ENCODE measurements at regions not wholly inside any gene's neighbourhood (a gene's known extent, or its start where the extent isn't known, plus 50 kb on each side); places are given as distances from the start of the nearest gene placed in this dataset.

- no peaks in the 10 kb centered on the region for H3K9me3 ChIP-seq (ENCODE audit: control insufficient read depth in 4 of 4, low read length in 3 of 4)
- H3K27me3 ChIP-seq (ENCODE audit: control insufficient read depth in 4 of 4, insufficient read depth in 4 of 4, low read length in 3 of 4) = peaks cover 0 to 3% (median 0%) of the 10 kb centered on the region in 4 donors
- no peak for TF ChIP-seq CTCF (IDR thresholded peaks at IDR 0.05; ENCODE audit: low read depth, low read length, missing input control)
- TF ChIP-seq MAX (IDR thresholded peaks at IDR 0.05) = no peak
- no peak for TF ChIP-seq RAD21 (IDR thresholded peaks at IDR 0.05)
- TF ChIP-seq FOXA1 (IDR thresholded peaks at IDR 0.05) = no peak
- no peak for TF ChIP-seq FOXA2 (IDR thresholded peaks at IDR 0.05)
- no peak for TF ChIP-seq RXRA (IDR thresholded peaks at IDR 0.05)
- TF ChIP-seq ATF3 (IDR thresholded peaks at IDR 0.05) = no peak
- TF ChIP-seq REST (IDR thresholded peaks at IDR 0.05) = no peak
- TF ChIP-seq GABPA (IDR thresholded peaks at IDR 0.05 in 1 of 2, conservative IDR thresholded peaks at IDR 0.05 in 1 of 2) = no peak
- no peak for TF ChIP-seq ZBTB33 (IDR thresholded peaks at IDR 0.05)
- no peak overlapping the region for H3K4me3 ChIP-seq (ENCODE audit: low read depth in 1 of 3, low read length in 3 of 3)
- 69% methylated on average over 11 of the region's 11 CpGs for WGBS
- no peaks in the 10 kb centered on the region for H3K4me1 ChIP-seq (ENCODE audit: control insufficient read depth in 4 of 4, insufficient read depth in 4 of 4, low read length in 3 of 4)
- no peak overlapping the region for H3K9ac ChIP-seq (ENCODE audit: low read depth in 1 of 2, low read length in 2 of 2)
- H3K36me3 ChIP-seq (ENCODE audit: control insufficient read depth in 4 of 4, insufficient read depth in 3 of 4, low read depth in 1 of 4, low read length in 3 of 4) = no peaks in the 10 kb centered on the region
- no peak for DNase-seq (ENCODE audit: low spot score)
- no peak overlapping the region for H3K27ac ChIP-seq (ENCODE audit: low read depth in 1 of 2, low read length in 2 of 2)
Measured at GRCh38 chr18:73840319-73840945, 307.2 kb downstream of the FBXO15 start.

GRCh38 chr18:73839441-73839840 is 308.2 kb downstream of the FBXO15 start:
- WGBS = 58% methylated on average over 4 of the region's 4 CpGs
- Histone ChIP-seq H3K36me3 (ENCODE audit: control insufficient read depth in 4 of 4, insufficient read depth in 3 of 4, low read depth in 1 of 4, low read length in 3 of 4) (no peaks in the 10 kb centered on the region), H3K4me1 (ENCODE audit: control insufficient read depth in 4 of 4, insufficient read depth in 4 of 4, low read length in 3 of 4) (no peaks in the 10 kb centered on the region), H3K27ac (ENCODE audit: low read depth in 1 of 2, low read length in 2 of 2) (no peak overlapping the region), H3K4me3 (ENCODE audit: low read depth in 1 of 3, low read length in 3 of 3) (no peak overlapping the region), H3K9ac (ENCODE audit: low read depth in 1 of 2, low read length in 2 of 2) (no peak overlapping the region), H3K27me3 (ENCODE audit: control insufficient read depth in 4 of 4, insufficient read depth in 4 of 4, low read length in 3 of 4) (peaks cover 0 to 3% (median 0%) of the 10 kb centered on the region in 4 donors), H3K9me3 (ENCODE audit: control insufficient read depth in 4 of 4, low read length in 3 of 4) (no peaks in the 10 kb centered on the region)
- DNase-seq (ENCODE audit: low spot score) = no peak
- TF ChIP-seq ATF3 (IDR thresholded peaks at IDR 0.05) (no peak), EGR1 (IDR thresholded peaks at IDR 0.05; ENCODE audit: low read depth in 2 of 2) (no peak), YY1 (IDR thresholded peaks at IDR 0.05) (no peak), GABPA (IDR thresholded peaks at IDR 0.05 in 1 of 2, conservative IDR thresholded peaks at IDR 0.05 in 1 of 2) (no peak), MAX (IDR thresholded peaks at IDR 0.05) (no peak), SP1 (IDR thresholded peaks at IDR 0.05) (no peak), RAD21 (IDR thresholded peaks at IDR 0.05) (no peak), TAF1 (conservative IDR thresholded peaks at IDR 0.05) (no peak), RXRA (IDR thresholded peaks at IDR 0.05) (no peak), CTCF (IDR thresholded peaks at IDR 0.05; ENCODE audit: low read depth, low read length, missing input control) (no peak), ZBTB33 (IDR thresholded peaks at IDR 0.05) (no peak), HNF4A (conservative IDR thresholded peaks at IDR 0.05) (no peak), FOXA2 (IDR thresholded peaks at IDR 0.05) (no peak), FOXA1 (IDR thresholded peaks at IDR 0.05) (no peak), NR2F2 (IDR thresholded peaks at IDR 0.05) (no peak), JUND (IDR thresholded peaks at IDR 0.05) (no peak)

Data from liver (tissue), 8 donors.